GM18868 (cell line): ENCODE measurements at regions not wholly inside any gene's neighbourhood (a gene's known extent, or its start where the extent isn't known, plus 50 kb on each side); places are given as distances from the start of the nearest gene placed in this dataset.
"Not testable (repeated sequence)": the region's sequence is repeated elsewhere in the genome, so short reads cannot be mapped to it uniquely, and the experiment has no call there.

ENCODE experiments used
- ATAC-seq: cut with Tn5 transposase; IDR thresholded peaks from one replicate; pipeline ENCODE4 v1.9.1; 2021; ENCODE audit warnings: mild to moderate bottlenecking, moderate library complexity; ENCODE audit not compliant: unreplicated experiment

DNA sequence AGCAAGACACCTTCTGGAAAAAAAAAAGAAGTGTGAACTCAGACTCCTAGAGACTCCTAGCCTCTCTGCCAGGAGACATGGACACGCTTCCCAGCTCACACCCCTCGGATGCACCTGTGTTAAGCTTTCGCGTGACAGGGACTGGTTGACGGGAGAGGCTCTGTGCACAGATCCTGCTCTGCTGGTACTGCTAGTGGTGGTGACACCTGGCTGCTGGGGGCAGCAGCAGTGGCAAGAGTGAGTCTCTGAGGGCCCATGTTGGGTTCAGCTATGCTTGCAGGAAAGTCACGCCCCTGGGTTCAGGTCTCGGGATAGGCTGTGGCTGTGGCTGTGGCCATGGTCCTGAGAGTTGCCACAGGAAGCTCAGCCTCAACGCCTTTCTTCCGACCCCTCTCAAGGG, 81.1 kb downstream of the XRCC2 start:
- ATAC-seq: no peak

DNA sequence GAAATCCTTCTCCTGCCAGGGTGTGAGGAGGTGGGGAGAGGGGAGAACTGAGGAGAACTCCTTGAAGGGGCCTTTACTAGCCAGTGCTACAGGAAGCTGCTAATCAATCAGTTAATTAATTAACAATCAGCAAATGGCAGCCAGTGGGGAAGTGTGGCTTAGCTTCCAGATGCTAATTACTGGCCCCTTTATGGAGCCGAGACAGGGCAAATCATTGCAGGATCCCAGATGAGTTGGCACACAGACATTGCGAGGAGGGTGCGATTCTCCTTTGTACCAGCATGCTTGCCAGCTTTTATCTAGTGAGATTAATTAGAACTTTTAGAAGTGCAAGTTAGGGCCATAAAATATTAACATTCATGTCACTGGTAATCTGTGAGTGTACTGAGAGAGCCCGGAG, 84.0 kb downstream of the XRCC2 start:
- ATAC-seq: no peak

GRCh38 chr7:152590481-152590880, 85.5 kb downstream of the XRCC2 start:
- ATAC-seq: no peak

DNA sequence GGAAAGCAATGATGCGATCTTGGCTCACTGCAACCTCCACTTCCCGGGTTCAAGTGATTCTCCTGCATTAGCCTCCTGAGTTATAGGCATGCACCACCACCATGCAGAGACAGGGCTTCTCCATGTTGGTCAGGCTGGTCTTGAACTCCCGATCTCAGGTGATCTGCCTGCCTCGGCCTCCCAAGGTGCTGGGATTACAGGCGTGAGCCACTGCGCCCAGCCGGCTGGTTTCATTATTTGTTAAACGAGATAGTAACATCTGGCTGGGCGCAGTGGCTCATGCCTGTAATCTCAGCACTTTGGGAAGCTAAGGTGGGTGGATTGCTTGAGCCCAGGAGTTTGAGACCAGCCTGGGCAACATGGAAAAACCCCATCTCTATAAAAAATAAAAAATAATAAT, 86.1 kb downstream of the XRCC2 start:
- ATAC-seq: not testable (repeated sequence)

DNA sequence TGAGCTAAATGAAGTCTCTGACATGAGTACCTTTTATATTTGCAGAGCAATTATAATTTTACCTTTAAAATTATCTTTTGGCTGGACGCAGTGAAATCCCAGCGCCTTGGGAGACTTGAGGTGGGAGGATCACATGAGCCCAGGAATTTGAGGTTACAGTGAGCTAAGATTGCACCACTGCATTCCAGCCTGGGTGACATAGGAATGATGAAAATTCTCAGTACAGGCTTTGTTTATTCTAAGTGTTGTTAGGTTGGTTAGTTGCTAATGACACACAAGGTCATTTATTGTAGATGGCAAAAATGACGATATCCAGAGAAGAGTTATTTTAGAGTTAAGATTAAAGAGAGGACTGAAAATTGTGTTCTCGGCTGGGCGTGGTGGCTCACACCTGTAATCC, 87.6 kb downstream of the XRCC2 start:
- no peak for ATAC-seq

DNA sequence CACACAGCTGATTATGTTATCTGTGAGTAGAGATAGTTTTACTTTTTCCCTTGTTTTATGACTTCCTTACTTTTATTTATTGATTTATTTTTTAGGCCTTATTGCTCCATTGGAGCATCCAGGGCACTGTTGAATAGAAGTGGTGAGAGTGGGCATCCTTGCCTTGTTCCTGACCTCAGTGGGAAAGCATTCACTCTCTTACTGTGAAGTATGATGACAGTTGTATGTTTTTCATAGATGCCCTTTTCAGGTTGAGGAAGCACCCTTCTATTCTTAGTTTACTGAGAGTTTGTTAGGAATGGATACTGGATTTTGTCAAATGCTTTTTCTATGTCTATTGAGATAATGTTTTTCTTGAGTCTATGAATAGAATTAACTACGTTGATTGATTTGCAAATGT, 88.6 kb downstream of the XRCC2 start:
- ATAC-seq: no peak

DNA sequence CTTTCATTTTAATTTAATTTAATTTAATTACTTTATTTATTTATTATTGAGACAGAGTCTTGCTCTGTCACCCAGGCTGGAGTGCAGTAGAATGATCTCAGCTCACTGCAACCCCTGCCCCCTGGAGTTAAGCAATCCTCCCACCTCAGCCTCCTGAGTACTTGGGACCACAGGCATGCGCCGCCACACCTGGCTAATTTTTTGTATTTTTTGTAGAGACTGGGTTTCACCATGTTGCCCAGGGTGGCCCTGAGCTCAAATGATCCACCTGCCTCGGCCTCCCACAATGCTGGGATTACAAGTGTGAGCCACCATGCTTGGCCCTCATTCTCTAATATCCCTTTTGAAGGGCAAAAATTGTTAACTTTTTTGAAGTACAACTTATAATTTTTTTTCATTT, 92.9 kb downstream of the XRCC2 start:
- no peak for ATAC-seq

DNA sequence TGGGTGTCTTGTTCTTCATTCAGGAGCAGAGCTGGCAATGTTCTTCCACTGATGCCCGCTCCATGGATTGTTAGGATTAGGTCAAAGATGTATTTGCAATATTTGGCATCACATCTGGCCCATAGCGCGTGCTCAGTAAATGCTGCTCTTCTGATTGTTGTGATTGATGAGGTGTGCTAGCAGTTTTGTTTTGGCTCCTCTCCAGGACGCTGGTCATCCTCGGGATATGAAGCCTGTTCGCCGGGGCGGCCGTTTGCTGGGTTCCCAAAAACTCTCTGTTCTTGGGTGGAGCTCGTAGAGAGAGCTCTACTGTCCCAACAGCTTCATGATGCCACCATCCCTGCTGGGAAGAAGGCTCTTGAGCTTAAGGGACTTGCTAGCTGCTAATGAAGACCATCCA, 96.9 kb downstream of the XRCC2 start:
- no peak for ATAC-seq

- ATAC-seq: no peak
Measured at GRCh38 chr7:152577339-152577738, 98.6 kb downstream of the XRCC2 start.

GRCh38 chr7:152574892-152575548, 100.9 kb downstream of the XRCC2 start:
- ATAC-seq: peak; percentile 92

- ATAC-seq: not testable (repeated sequence)
Measured at GRCh38 chr7:152573186-152573585, 102.8 kb downstream of the XRCC2 start.

DNA sequence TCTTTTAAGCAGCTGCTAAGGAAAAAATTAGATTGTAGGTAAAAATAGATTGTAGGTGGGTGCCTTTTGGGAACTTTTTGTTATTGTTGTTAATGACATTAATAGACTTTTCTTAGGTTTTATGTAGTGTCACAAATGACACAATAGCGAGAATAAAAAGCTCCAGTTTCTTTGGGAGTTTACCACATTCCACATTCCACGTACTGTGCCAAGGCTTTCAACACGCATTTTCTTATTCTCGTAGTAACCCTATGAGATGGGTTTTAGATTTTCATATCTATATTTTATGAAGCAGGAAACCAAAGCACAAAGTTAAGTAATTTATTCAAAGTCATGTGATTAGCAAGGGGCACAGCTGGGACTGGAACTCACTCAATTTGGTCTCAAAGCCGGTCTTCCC, 103.8 kb downstream of the XRCC2 start:
- no peak for ATAC-seq

- ATAC-seq: no peak
Measured at GRCh38 chr7:152571068-152571467, 104.9 kb downstream of the XRCC2 start.

GRCh38 chr7:152568972-152569371, 107.0 kb downstream of the XRCC2 start:
- ATAC-seq: no peak

- no peak for ATAC-seq
Measured at GRCh38 chr7:152565731-152566130, 110.2 kb downstream of the XRCC2 start.

GRCh38 chr7:152564656-152565250, 111.2 kb downstream of the XRCC2 start:
- ATAC-seq: no peak

GRCh38 chr7:152556013-152556755, 119.8 kb downstream of the XRCC2 start:
- no peak for ATAC-seq

DNA sequence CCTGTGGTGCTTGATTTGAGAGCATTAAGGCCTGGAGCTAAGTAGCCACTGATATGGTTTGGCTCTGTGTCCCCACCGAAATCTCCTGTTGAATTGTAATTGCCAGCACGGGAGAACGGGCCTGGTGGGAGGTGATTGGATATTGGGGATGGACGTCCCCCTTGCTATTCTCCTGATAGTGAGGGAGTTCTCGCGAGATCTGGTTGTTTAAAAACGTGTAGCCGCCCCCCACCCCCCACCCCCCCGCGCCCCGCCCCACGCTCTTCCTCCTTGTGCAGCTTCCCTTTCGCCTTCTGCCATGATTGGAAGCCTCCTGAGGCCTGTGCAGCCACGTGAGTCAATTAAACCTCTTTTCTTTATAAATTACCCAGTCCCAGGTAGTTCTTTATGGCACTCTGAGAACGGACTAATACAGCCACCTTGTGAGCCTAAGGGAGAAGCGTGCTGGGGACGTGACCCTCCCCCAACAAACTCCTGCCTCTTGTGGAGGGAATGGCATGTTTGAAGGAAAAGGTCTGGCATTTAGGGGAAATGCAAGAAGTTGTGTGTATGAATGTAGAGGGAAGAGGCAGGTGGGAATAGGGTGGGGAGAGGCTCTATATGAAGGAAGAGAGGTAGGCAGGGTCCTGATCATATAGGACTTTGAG, 118.0 kb upstream of the KMT2C start:
- ATAC-seq: no peak

DNA sequence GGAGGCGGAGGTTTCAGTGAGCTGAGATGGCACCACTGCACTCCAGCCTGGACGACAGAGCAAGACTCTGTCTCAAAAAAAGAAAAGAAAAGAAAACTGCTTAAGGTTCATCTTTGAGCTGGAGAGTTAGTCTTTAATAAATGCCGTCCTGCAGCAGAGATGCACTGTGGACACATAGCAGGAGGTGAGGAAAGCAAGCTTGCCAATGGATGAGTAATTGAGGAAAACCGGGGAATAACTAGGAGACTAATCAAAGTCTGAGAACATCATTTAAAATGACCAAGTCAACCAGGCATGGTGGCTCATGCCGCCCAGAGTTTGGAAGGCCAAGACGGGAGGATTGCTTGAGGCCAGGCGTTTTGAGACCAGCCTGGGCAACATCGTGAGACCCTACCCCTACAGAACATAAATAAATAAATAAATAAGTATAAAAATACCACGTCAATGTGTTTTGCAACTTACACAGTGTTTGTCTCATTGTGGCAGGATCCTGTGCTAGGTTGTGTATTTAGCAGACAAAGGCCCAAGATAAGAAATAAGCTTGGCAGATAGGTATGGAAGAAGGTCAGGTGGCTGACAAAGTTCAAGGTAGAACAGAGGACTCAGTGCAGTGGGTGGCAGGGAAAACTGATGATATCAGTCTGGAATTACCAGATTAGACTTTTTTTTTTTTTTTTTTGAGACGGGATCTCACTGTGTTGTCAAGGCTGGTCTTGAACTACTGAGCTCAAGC, 115.7 kb upstream of the KMT2C start:
- no peak for ATAC-seq

DNA sequence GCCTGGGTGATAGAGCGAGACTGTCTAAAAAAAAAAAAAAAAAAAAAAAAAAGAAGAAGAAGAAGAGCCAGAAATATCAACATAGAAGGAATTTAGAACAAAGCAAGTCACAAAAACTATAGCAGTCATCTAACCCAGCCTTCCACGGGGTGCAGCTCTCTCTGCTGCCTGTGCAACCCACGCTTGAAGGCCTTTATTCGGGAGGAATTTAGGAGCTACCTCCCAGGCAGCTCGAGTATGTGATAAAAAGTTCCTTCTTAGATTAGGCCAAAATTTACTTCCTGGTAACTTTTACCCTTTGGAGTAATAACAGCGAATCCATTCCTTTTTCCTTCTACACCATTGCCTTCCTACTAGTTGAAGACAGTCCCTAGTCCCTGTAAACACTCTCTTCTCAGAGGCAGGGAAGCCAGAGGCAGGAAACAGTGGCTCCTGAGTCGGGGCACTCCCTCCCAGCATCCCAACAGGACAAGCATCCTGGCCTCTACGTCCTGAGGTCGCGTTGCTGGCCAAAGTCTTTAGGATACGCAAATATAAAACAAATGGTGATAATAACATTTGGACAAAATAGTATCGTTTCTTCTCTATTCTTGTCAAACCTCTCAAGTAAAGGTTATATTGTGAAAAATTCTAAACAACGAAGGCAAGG, 109.3 kb upstream of the KMT2C start:
- no peak for ATAC-seq

- ATAC-seq: no peak
Measured at GRCh38 chr7:152544481-152544927, 108.7 kb upstream of the KMT2C start.
